ENCODE measurements at regions not wholly inside any gene's neighbourhood (a gene's known extent, or its start where the extent isn't known, plus 50 kb on each side); places are given as distances from the start of the nearest gene placed in this dataset.

- DNase-seq = no peak
These were observed 52.1 kb upstream of the TMEM72 start for GRCh38 chr10:44858988-44859387.

GRCh38 chr10:44859546-44860285 lies 51.4 kb upstream of the TMEM72 start:
- DNase-seq = no peak

GRCh38 chr10:44860811-44861736 lies 50.1 kb upstream of the TMEM72 start:
- DNase-seq = no peak

Measured in hindlimb muscle (tissue), 1 donor.